ENCODE measurements at regions not wholly inside any gene's neighbourhood (a gene's known extent, or its start where the extent isn't known, plus 50 kb on each side); places are given as distances from the start of the nearest gene placed in this dataset.

GRCh38 chr4:45550766-45551366 lies 573.0 kb downstream of the GABRG1 start:
- Histone ChIP-seq H3K36me3 (ENCODE audit: control insufficient read depth in 2 of 2, extremely low read depth in 1 of 2, insufficient read depth in 2 of 2, low read length in 2 of 2) (no peaks in the 10 kb centered on the region), H3K4me3 (replicated peaks in 1 of 3; ENCODE audit: insufficient read depth in 1 of 3, low read depth in 1 of 3, low read length in 3 of 3) (no peak overlapping the region), H2AFZ (ENCODE audit: low read depth, low read length) (no peak overlapping the region), H3K4me1 (ENCODE audit: control insufficient read depth, extremely low read depth, insufficient read depth, low read length) (no peaks in the 10 kb centered on the region), H3K9me1 (replicated peaks; ENCODE audit: control insufficient read depth, extremely low read depth, insufficient read depth, low read length) (no peaks in the 10 kb centered on the region), H4K20me1 (replicated peaks; ENCODE audit: control insufficient read depth, extremely low read depth, insufficient read depth, low read length) (no peaks in the 10 kb centered on the region), H3K9me3 (replicated peaks; ENCODE audit: control insufficient read depth, insufficient read depth, low read length) (peaks cover 2% of the 10 kb centered on the region), H3K9ac (replicated peaks; ENCODE audit: extremely low read depth, insufficient read depth, low read length) (no peak overlapping the region), H3K4me2 (ENCODE audit: insufficient read depth, low read length) (no peak overlapping the region), H3K79me2 (ENCODE audit: control insufficient read depth, insufficient read depth, low read length) (no peaks in the 10 kb centered on the region), H3K27ac (ENCODE audit: insufficient read depth, low read depth, low read length) (no peak overlapping the region), H3K27me3 (ENCODE audit: control insufficient read depth in 2 of 2, insufficient read depth in 2 of 2, low read length in 2 of 2) (no peaks in the 10 kb centered on the region)
- dilution Hi-C loops (cut with MboI; ENCODE audit: extremely low pct_ligation_motif_present, low sequenced_read_pairs) = no loop called here
- intact Hi-C loops (cut with micrococcal nuclease) = no loop called here
- FAIRE-seq (no peak), DNase-seq (ENCODE audit: low read depth, low spot score) (no peak)
- no TSS peak for BruUV-seq (replicated peaks)
- POLR2A ChIA-PET = no interaction called here
- TF ChIP-seq GATA2 (IDR thresholded peaks at IDR 0.05; ENCODE audit: insufficient read depth, insufficient read length, low read depth, low read length) = no peak
- no peak for TF ChIP-seq FOS (IDR thresholded peaks at IDR 0.05; ENCODE audit: borderline replicate concordance, insufficient read depth, low read length)
- TF ChIP-seq MYC (IDR thresholded peaks at IDR 0.05; ENCODE audit: low read depth, low read length) = no peak
- TF ChIP-seq MAX (IDR thresholded peaks at IDR 0.05; ENCODE audit: insufficient read depth, insufficient read length) = no peak
- no peak for TF ChIP-seq POLR2AphosphoS5 (IDR thresholded peaks at IDR 0.05; ENCODE audit: insufficient read depth, low read depth, low read length)
- no peak for TF ChIP-seq JUN (IDR thresholded peaks at IDR 0.05; ENCODE audit: borderline replicate concordance, insufficient read depth, insufficient read length, low read depth)
- no peak for TF ChIP-seq POLR2A (IDR thresholded peaks at IDR 0.05; ENCODE audit: low read depth, low read length)
- TF ChIP-seq CTCF (IDR thresholded peaks at IDR 0.05; ENCODE audit: extremely low read depth in 1 of 2, insufficient read depth in 1 of 2, low read depth in 1 of 2, low read length in 2 of 2) = no peak
- TF ChIP-seq EZH2 (IDR thresholded peaks at IDR 0.05; ENCODE audit: borderline replicate concordance, low read depth, low read length, severe bottlenecking) = no peak
- CTCF ChIA-PET = no interaction called here

Measured in endothelial cell of umbilical vein (primary cell).